ENCODE measurements at regions not wholly inside any gene's neighbourhood (a gene's known extent, or its start where the extent isn't known, plus 50 kb on each side); places are given as distances from the start of the nearest gene placed in this dataset.

GRCh38 chr18:40576507-40577115 is 1378.4 kb upstream of the PIK3C3 start:
- no peak for DNase-seq (ENCODE audit: low read depth)

GRCh38 chr18:40570615-40571014 is 1384.4 kb upstream of the PIK3C3 start:
- DNase-seq (ENCODE audit: low read depth) = no peak

GRCh38 chr18:40569605-40570004 is 1385.4 kb upstream of the PIK3C3 start:
- DNase-seq (ENCODE audit: low read depth) = no peak

GRCh38 chr18:40566510-40566844 is 1388.6 kb upstream of the PIK3C3 start:
- no peak for DNase-seq (ENCODE audit: low read depth)

- DNase-seq (ENCODE audit: low read depth) = no peak
These were observed 1389.1 kb upstream of the PIK3C3 start for GRCh38 chr18:40565805-40566509.

GRCh38 chr18:40559556-40559955 is 1395.5 kb upstream of the PIK3C3 start:
- no peak for DNase-seq (ENCODE audit: low read depth)

GRCh38 chr18:40558706-40559392 is 1396.2 kb upstream of the PIK3C3 start:
- no peak for DNase-seq (ENCODE audit: low read depth)

- no peak for DNase-seq (ENCODE audit: low read depth)
These were observed 1399.1 kb upstream of the PIK3C3 start for GRCh38 chr18:40555914-40556313.

- no peak for DNase-seq (ENCODE audit: low read depth)
These were observed 1402.0 kb upstream of the PIK3C3 start for GRCh38 chr18:40553029-40553428.

GRCh38 chr18:40546875-40547274 is 1408.2 kb upstream of the PIK3C3 start:
- no peak for DNase-seq (ENCODE audit: low read depth)

GRCh38 chr18:40534723-40535122 is 1420.3 kb upstream of the PIK3C3 start:
- DNase-seq (ENCODE audit: low read depth) = no peak

- DNase-seq (ENCODE audit: low read depth) = no peak
These were observed 1423.0 kb upstream of the PIK3C3 start for GRCh38 chr18:40532046-40532445.

GRCh38 chr18:40531051-40531450 is 1424.0 kb upstream of the PIK3C3 start:
- DNase-seq (ENCODE audit: low read depth) = no peak

GRCh38 chr18:40529478-40529877 is 1425.6 kb upstream of the PIK3C3 start:
- DNase-seq (ENCODE audit: low read depth) = no peak

- DNase-seq (ENCODE audit: low read depth) = no peak
These were observed 1430.2 kb upstream of the PIK3C3 start for GRCh38 chr18:40524881-40525280.

- no peak for DNase-seq (ENCODE audit: low read depth)
These were observed 1431.7 kb upstream of the PIK3C3 start for GRCh38 chr18:40523287-40523686.

GRCh38 chr18:40501026-40501425 is 1454.0 kb upstream of the PIK3C3 start:
- no peak for DNase-seq (ENCODE audit: low read depth)

- no peak for DNase-seq (ENCODE audit: low read depth)
These were observed 1460.4 kb upstream of the PIK3C3 start for GRCh38 chr18:40494603-40495002.

GRCh38 chr18:40493316-40493715 is 1461.7 kb upstream of the PIK3C3 start:
- no peak for DNase-seq (ENCODE audit: low read depth)

GRCh38 chr18:40489301-40489700 is 1465.7 kb upstream of the PIK3C3 start:
- no peak for DNase-seq (ENCODE audit: low read depth)

GRCh38 chr18:40485318-40485717 is 1469.7 kb upstream of the PIK3C3 start:
- DNase-seq (ENCODE audit: low read depth) = no peak

- no peak for DNase-seq (ENCODE audit: low read depth)
These were observed 1481.6 kb upstream of the PIK3C3 start for GRCh38 chr18:40473221-40474029.

Measured in LHCN-M2 (cell line).